Right lobe of liver (tissue), 6 donors: ENCODE measurements at regions not wholly inside any gene's neighbourhood (a gene's known extent, or its start where the extent isn't known, plus 50 kb on each side); places are given as distances from the start of the nearest gene placed in this dataset.

Source experiments
- ATAC-seq, 4 donors: fragments of 200-7000 bp; cut with Tn5 transposase; one replicate each; pipeline ENCODE4 v1.9.1; 2020; ENCODE audit warnings: mild to moderate bottlenecking in 4 of 4, moderate library complexity in 4 of 4
- DNase-seq, 3 donors: peaks; one replicate each; pipeline ENCODE4 v3.0.0-alpha.2; 2020
- H3K27ac ChIP-seq, 3 donors: fragments of 200-600 bp; one replicate each; pipeline ENCODE4 v1.8.0; 2022
- H3K27me3 ChIP-seq, 2 donors: fragments of 200-600 bp; one replicate each; pipeline ENCODE4 v1.8.0; 2022
- H3K36me3 ChIP-seq, 4 donors: fragments of 200-600 bp; sonication (generic) in 1 of 4; one replicate each; pipeline versions ENCODE4 v1.5.1 to v1.8.0; 2017 to 2022; ENCODE audit warnings: control low read depth in 1 of 4
- H3K4me1 ChIP-seq, 4 donors: fragments of 200-600 bp; sonication (generic) in 1 of 4; one replicate each; pipeline versions ENCODE4 v1.5.1 to v1.8.0; 2017 to 2022; ENCODE audit warnings: control low read depth in 1 of 4
- H3K4me3 ChIP-seq, 3 donors: fragments of 200-600 bp; one replicate each; pipeline ENCODE4 v1.8.0; 2022
- H3K9me3 ChIP-seq, 4 donors: fragments of 200-600 bp; sonication (generic) in 1 of 4; one replicate each; pipeline versions ENCODE4 v1.5.1 to v1.8.0; 2017 to 2022; ENCODE audit warnings: control low read depth in 1 of 4
- POLR2A ChIP-seq: fragments of 450-650 bp; IDR thresholded peaks from one replicate; pipeline ENCODE4 v1.6.1; 2017; ENCODE audit warnings: antibody characterized with exemption, mild to moderate bottlenecking
- WGBS: methylation state at CpG from one replicate; pipeline ENCODE4 v1.1.6; 2018; ENCODE audit warnings: low coverage, low lambda C conversion rate; ENCODE audit not compliant: insufficient coverage; ENCODE audit errors: missing lambda C conversion rate; 5-methylcytosine and 5-hydroxymethylcytosine counted together
- intact Hi-C, 2 donors: fragments of 100-400 bp; cut with DNase I; formaldehyde crosslinking; loops; one replicate each; pipeline versions ENCODE4 v1.11.2 to v1.14.1; 2022
- TF ChIP-seq, protein P1 (sequence below), 4 donors: fragments of 200-600 bp in 3 of 4; fragments of 450-650 bp in 1 of 4; IDR thresholded peaks; one replicate each; pipeline versions ENCODE4 v1.5.1 to v1.8.0; 2016 to 2022; ENCODE audit warnings: antibody characterized with exemption in 4 of 4, mild to moderate bottlenecking in 2 of 4
- donor health status: DM: no; HTN: yes; CAD: no.
- donor health status: DM: no; HTN: no; CAD: no.
- donor health status: DM: no; HTN: no; CAD: no.
- donor health status: DM: no; HTN: yes; CAD: no.
- donor health status: DM: no; HTN: yes; CAD: no.

DNA sequence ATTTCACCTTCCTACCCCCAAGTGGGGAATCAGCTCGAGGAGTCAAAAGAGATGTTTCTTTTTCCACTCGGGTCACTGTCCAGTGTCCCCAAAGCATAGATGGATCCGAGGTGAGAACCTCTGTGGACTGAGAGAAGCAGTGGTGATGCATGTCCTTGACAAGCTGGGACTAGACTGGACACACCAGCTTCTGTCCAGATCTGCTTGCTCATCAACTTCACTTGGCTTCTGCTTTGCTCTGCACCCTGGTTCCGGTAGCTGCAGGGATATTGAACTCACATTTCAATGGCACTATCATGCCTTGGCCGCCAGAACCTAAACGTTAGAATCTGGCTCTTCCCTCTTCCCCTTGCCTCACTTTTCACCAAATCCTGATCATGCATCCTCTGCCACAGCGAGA is 50.3 kb upstream of the CXCL12 start:
- no peaks in the 10 kb centered on the region for H3K27me3 ChIP-seq
- TF ChIP-seq, protein P1, sequence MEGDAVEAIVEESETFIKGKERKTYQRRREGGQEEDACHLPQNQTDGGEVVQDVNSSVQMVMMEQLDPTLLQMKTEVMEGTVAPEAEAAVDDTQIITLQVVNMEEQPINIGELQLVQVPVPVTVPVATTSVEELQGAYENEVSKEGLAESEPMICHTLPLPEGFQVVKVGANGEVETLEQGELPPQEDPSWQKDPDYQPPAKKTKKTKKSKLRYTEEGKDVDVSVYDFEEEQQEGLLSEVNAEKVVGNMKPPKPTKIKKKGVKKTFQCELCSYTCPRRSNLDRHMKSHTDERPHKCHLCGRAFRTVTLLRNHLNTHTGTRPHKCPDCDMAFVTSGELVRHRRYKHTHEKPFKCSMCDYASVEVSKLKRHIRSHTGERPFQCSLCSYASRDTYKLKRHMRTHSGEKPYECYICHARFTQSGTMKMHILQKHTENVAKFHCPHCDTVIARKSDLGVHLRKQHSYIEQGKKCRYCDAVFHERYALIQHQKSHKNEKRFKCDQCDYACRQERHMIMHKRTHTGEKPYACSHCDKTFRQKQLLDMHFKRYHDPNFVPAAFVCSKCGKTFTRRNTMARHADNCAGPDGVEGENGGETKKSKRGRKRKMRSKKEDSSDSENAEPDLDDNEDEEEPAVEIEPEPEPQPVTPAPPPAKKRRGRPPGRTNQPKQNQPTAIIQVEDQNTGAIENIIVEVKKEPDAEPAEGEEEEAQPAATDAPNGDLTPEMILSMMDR (IDR thresholded peaks at IDR 0.05), result no peak
- TF ChIP-seq POLR2A, result no peak
- no peaks in the 10 kb centered on the region for H3K36me3 ChIP-seq
- no peaks in the 10 kb centered on the region for H3K9me3 ChIP-seq
- no peak overlapping the region for H3K4me3 ChIP-seq
- H3K27ac ChIP-seq, result no peak overlapping the region
- WGBS, result 50% methylated on average over 4 of the region's 7 CpGs
- H3K4me1 ChIP-seq, result no peaks in the 10 kb centered on the region
- DNase-seq, result no peak
- intact Hi-C loops, result no loop called here
- ATAC-seq, result peak; percentile 37 to 61 (median 48)

DNA sequence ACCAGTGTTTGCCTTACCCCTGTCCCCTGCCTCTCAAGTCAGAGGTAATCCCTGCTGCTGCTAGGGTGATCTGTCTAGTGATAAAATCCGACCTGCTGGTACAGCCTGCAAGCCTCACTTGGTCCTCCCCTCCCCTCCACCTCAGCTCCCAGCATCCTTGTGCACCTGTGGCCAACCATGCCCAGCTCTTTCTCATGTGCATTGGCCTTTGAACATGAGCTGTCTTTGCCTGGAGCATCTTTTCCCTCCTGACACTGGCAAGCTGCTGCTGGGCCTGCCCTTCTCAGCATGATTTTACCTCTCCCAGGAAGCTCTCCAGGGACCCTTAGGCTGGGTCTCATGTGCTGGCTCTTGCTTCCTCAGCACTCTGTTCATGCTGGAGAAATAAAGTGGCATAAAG is 51.3 kb upstream of the CXCL12 start:
- WGBS, result no CpG with 5 or more reads among the region's 1 CpG
- intact Hi-C loops, result no loop called here
- Histone ChIP-seq H3K4me1 (no peaks in the 10 kb centered on the region), H3K27me3 (no peaks in the 10 kb centered on the region), H3K4me3 (no peak overlapping the region), H3K36me3 (no peaks in the 10 kb centered on the region), H3K27ac (no peak overlapping the region), H3K9me3 (no peaks in the 10 kb centered on the region)
- DNase-seq (no peak), ATAC-seq (no peak)
- no peak for TF ChIP-seq POLR2A
- TF ChIP-seq, protein P1 (IDR thresholded peaks at IDR 0.05), result no peak

DNA sequence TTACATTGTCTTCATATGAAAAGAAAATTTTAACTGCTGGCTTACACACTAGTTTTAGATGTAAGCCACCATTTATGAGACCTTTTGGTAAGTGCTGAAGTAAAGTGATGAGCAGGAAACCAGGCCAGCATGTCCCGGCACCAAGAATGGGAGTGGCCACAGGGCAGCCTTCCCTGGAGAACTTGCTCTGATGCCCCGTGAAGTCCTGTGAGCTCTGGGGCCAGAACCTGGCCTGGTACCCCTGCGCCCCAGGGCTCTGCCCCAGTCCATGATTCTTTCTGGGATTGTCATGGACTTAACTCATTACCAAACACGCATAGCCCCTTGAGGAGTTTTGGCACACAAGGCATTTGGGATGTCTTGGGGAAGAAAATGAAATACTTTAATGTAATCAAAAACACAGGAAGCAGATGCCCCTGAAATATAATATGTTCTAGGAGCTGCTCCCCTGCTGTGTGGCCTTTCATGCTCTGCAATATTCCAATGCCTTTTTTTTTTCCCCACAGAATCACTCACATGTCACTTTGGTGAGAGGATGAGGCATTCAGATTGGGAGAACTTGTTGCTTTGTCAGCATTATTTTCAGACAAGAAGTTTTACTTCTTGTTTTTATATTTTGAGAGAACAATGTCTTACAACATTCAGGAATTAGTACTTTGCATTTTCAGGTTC is 53.1 kb upstream of the CXCL12 start:
- peak in 3 of 4 donors; percentile 23 to 66 (median 49) for ATAC-seq
- no peak overlapping the region for H3K4me3 ChIP-seq
- no peak for DNase-seq
- H3K27ac ChIP-seq, result no peak overlapping the region
- intact Hi-C loops, result no loop called here
- H3K4me1 ChIP-seq, result no peaks in the 10 kb centered on the region
- no peak for TF ChIP-seq POLR2A
- TF ChIP-seq, protein P1 (IDR thresholded peaks at IDR 0.05), result no peak
- H3K27me3 ChIP-seq, result no peaks in the 10 kb centered on the region
- H3K9me3 ChIP-seq, result no peaks in the 10 kb centered on the region
- no peaks in the 10 kb centered on the region for H3K36me3 ChIP-seq
- WGBS, result 66% methylated on average over 4 of the region's 4 CpGs

DNA sequence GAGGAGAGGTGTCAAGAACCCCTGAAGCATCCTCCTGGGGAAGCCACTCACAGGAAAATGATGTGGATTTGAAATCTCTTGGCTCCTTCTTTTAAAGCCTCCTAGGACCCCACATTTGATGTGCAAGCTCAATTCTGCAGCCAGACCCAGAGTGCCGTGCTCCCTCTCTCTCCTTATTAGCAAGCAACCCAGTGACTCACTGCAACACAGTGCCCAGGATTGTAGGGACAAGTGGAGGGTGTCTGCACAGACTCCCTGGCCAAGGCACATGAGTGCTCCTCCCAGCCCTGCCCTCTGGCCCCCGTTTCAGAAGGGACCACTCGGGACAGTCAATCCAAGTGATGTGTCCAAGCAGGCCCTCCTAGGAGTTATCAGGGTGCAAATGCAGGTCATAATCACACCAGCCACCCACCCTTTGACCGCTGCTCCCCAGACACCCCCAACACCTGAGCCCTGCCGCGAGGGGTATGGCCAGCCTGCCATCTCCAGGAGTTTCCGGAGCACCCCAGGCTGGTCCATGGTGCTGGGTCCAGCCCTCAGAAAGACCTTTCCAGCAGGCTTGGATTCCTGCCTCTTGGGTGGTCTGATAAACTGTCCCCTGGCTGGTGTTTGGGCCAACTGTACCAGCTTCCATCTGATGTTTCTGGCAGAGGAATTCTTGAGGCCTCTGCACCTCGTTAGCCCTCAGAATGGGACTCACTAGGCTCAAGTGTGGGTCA is 54.5 kb upstream of the CXCL12 start:
- Histone ChIP-seq H3K4me1 (no peaks in the 10 kb centered on the region), H3K27me3 (no peaks in the 10 kb centered on the region), H3K9me3 (no peaks in the 10 kb centered on the region), H3K27ac (no peak overlapping the region), H3K4me3 (no peak overlapping the region), H3K36me3 (no peaks in the 10 kb centered on the region)
- intact Hi-C loops, result no loop called here
- DNase-seq (no peak), ATAC-seq (peak in 1 of 4 donors; percentile 25)
- WGBS, result 43% methylated on average over 1 of the region's 8 CpGs
- TF ChIP-seq, protein P1 (IDR thresholded peaks at IDR 0.05), result no peak
- no peak for TF ChIP-seq POLR2A
